Stimulated activated effector memory CD8-positive, alpha-beta T cell treated with anti-CD3 and anti-CD28 coated beads, Interleukin-12 subunit alpha, Interleukin-12 subunit beta, amount 100 ng/mL, for 72 hours (primary cell): ENCODE measurements at regions not wholly inside any gene's neighbourhood (a gene's known extent, or its start where the extent isn't known, plus 50 kb on each side); places are given as distances from the start of the nearest gene placed in this dataset.

ENCODE experiments used
- ATAC-seq: fragments of 150-1000 bp; cut with Tn5 transposase; 2 replicates; pipeline ENCODE4 v1.10.0; 2021
- DNase-seq, 2 donors: peaks; one replicate each; pipeline ENCODE4 v3.0.0; 2021 to 2022; ENCODE audit warnings: low spot score in 2 of 2
- H3K27ac Mint-ChIP-seq: one replicate; pipeline ENCODE4 v1.8.0; 2022; ENCODE audit warnings: mild to moderate bottlenecking, mixed read lengths
- H3K36me3 Mint-ChIP-seq: one replicate; pipeline ENCODE4 v1.8.0; 2022; ENCODE audit warnings: mild to moderate bottlenecking, mixed read lengths
- H3K4me1 Mint-ChIP-seq: one replicate; pipeline ENCODE4 v1.8.0; 2022; ENCODE audit warnings: mixed read lengths
- H3K4me3 Mint-ChIP-seq: one replicate; pipeline ENCODE4 v1.8.0; 2022; ENCODE audit warnings: mild to moderate bottlenecking, mixed read lengths
- H3K9me3 Mint-ChIP-seq: one replicate; pipeline ENCODE4 v1.8.0; 2022; ENCODE audit warnings: mixed read lengths

- H3K36me3 Mint-ChIP-seq, result no peaks in the 10 kb centered on the region
- peaks cover 1% of the 10 kb centered on the region for H3K9me3 Mint-ChIP-seq
- no peak for DNase-seq
- no peak for ATAC-seq
- H3K4me1 Mint-ChIP-seq, result no peaks in the 10 kb centered on the region
- H3K4me3 Mint-ChIP-seq, result no peak overlapping the region
- no peak overlapping the region for H3K27ac Mint-ChIP-seq
Observed at GRCh38 chr1:218547957-218548730, 203.0 kb downstream of the TGFB2 start.

GRCh38 chr1:218548764-218549163 lies 203.6 kb downstream of the TGFB2 start:
- Mint-ChIP-seq H3K27ac (no peak overlapping the region), H3K4me3 (no peak overlapping the region), H3K4me1 (no peaks in the 10 kb centered on the region), H3K9me3 (peaks cover 4% of the 10 kb centered on the region), H3K36me3 (no peaks in the 10 kb centered on the region)
- DNase-seq, result no peak
- ATAC-seq, result no peak

- ATAC-seq (no peak), DNase-seq (no peak)
- H3K4me3 Mint-ChIP-seq, result no peak overlapping the region
- peaks cover 10% of the 10 kb centered on the region for H3K9me3 Mint-ChIP-seq
- no peak overlapping the region for H3K27ac Mint-ChIP-seq
- no peaks in the 10 kb centered on the region for H3K4me1 Mint-ChIP-seq
- no peaks in the 10 kb centered on the region for H3K36me3 Mint-ChIP-seq
Observed at GRCh38 chr1:218553197-218553596, 208.1 kb downstream of the TGFB2 start.

GRCh38 chr1:218556016-218556415 lies 210.9 kb downstream of the TGFB2 start:
- H3K4me3 Mint-ChIP-seq, result no peak overlapping the region
- no peak for DNase-seq
- H3K27ac Mint-ChIP-seq, result no peak overlapping the region
- no peak for ATAC-seq
- no peaks in the 10 kb centered on the region for H3K36me3 Mint-ChIP-seq
- no peaks in the 10 kb centered on the region for H3K4me1 Mint-ChIP-seq
- peaks cover 10% of the 10 kb centered on the region for H3K9me3 Mint-ChIP-seq

- H3K36me3 Mint-ChIP-seq, result no peaks in the 10 kb centered on the region
Observed at GRCh38 chr1:218557731-218558130, 212.6 kb downstream of the TGFB2 start.

GRCh38 chr1:218558271-218558810 lies 213.2 kb downstream of the TGFB2 start:
- H3K4me3 Mint-ChIP-seq, result no peak overlapping the region
- no peak overlapping the region for H3K27ac Mint-ChIP-seq
- H3K36me3 Mint-ChIP-seq, result no peaks in the 10 kb centered on the region
- peaks cover 7% of the 10 kb centered on the region for H3K9me3 Mint-ChIP-seq
- no peak for ATAC-seq
- DNase-seq, result no peak
- H3K4me1 Mint-ChIP-seq, result no peaks in the 10 kb centered on the region

More at GRCh38 chr1:218557731-218558130, 212.6 kb downstream of the TGFB2 start:
- peaks cover 10% of the 10 kb centered on the region for H3K9me3 Mint-ChIP-seq
- ATAC-seq, result no peak
- no peak for DNase-seq
- no peak overlapping the region for H3K27ac Mint-ChIP-seq
- no peak overlapping the region for H3K4me3 Mint-ChIP-seq
- H3K4me1 Mint-ChIP-seq, result no peaks in the 10 kb centered on the region

- H3K4me1 Mint-ChIP-seq, result no peaks in the 10 kb centered on the region
Observed at GRCh38 chr1:218565377-218565776, 220.2 kb downstream of the TGFB2 start.

GRCh38 chr1:218568962-218569550 lies 223.9 kb downstream of the TGFB2 start:
- no peaks in the 10 kb centered on the region for H3K9me3 Mint-ChIP-seq
- DNase-seq (no peak), ATAC-seq (no peak)
- H3K27ac Mint-ChIP-seq, result no peak overlapping the region
- no peaks in the 10 kb centered on the region for H3K4me1 Mint-ChIP-seq
- no peaks in the 10 kb centered on the region for H3K36me3 Mint-ChIP-seq
- H3K4me3 Mint-ChIP-seq, result no peak overlapping the region

More at GRCh38 chr1:218565377-218565776, 220.2 kb downstream of the TGFB2 start:
- DNase-seq (no peak), ATAC-seq (no peak)
- H3K9me3 Mint-ChIP-seq, result no peaks in the 10 kb centered on the region
- no peaks in the 10 kb centered on the region for H3K36me3 Mint-ChIP-seq
- H3K4me3 Mint-ChIP-seq, result no peak overlapping the region
- no peak overlapping the region for H3K27ac Mint-ChIP-seq

GRCh38 chr1:218570456-218570855 lies 225.3 kb downstream of the TGFB2 start:
- DNase-seq, result no peak
- no peak overlapping the region for H3K4me3 Mint-ChIP-seq
- peaks cover 2% of the 10 kb centered on the region for H3K9me3 Mint-ChIP-seq
- no peaks in the 10 kb centered on the region for H3K36me3 Mint-ChIP-seq
- no peak for ATAC-seq
- no peak overlapping the region for H3K27ac Mint-ChIP-seq
- H3K4me1 Mint-ChIP-seq, result no peaks in the 10 kb centered on the region

GRCh38 chr1:218571491-218571890 lies 226.4 kb downstream of the TGFB2 start:
- Mint-ChIP-seq H3K36me3 (no peaks in the 10 kb centered on the region), H3K4me1 (no peaks in the 10 kb centered on the region), H3K9me3 (peaks cover 2% of the 10 kb centered on the region), H3K27ac (no peak overlapping the region), H3K4me3 (no peak overlapping the region)
- DNase-seq (no peak), ATAC-seq (no peak)

GRCh38 chr1:218572050-218572449 lies 226.9 kb downstream of the TGFB2 start:
- no peaks in the 10 kb centered on the region for H3K36me3 Mint-ChIP-seq
- no peak overlapping the region for H3K27ac Mint-ChIP-seq
- H3K4me1 Mint-ChIP-seq, result no peaks in the 10 kb centered on the region
- peaks cover 2% of the 10 kb centered on the region for H3K9me3 Mint-ChIP-seq
- ATAC-seq (no peak), DNase-seq (no peak)
- no peak overlapping the region for H3K4me3 Mint-ChIP-seq

GRCh38 chr1:218573925-218574324 lies 228.8 kb downstream of the TGFB2 start:
- H3K27ac Mint-ChIP-seq, result no peak overlapping the region
- peaks cover 2% of the 10 kb centered on the region for H3K9me3 Mint-ChIP-seq
- no peaks in the 10 kb centered on the region for H3K4me1 Mint-ChIP-seq
- no peak for DNase-seq
- no peak overlapping the region for H3K4me3 Mint-ChIP-seq
- ATAC-seq, result no peak
- no peaks in the 10 kb centered on the region for H3K36me3 Mint-ChIP-seq

GRCh38 chr1:218575079-218575478 lies 229.9 kb downstream of the TGFB2 start:
- H3K27ac Mint-ChIP-seq, result no peak overlapping the region
- peaks cover 2% of the 10 kb centered on the region for H3K9me3 Mint-ChIP-seq
- H3K4me3 Mint-ChIP-seq, result no peak overlapping the region
- H3K4me1 Mint-ChIP-seq, result no peaks in the 10 kb centered on the region
- DNase-seq, result no peak
- ATAC-seq, result no peak
- no peaks in the 10 kb centered on the region for H3K36me3 Mint-ChIP-seq

- no peak for ATAC-seq
Observed at GRCh38 chr1:218575856-218576255, 230.7 kb downstream of the TGFB2 start.

GRCh38 chr1:218582646-218583045 lies 237.5 kb downstream of the TGFB2 start:
- Mint-ChIP-seq H3K36me3 (no peaks in the 10 kb centered on the region), H3K9me3 (peaks cover 5% of the 10 kb centered on the region), H3K4me3 (no peak overlapping the region), H3K27ac (no peak overlapping the region), H3K4me1 (no peaks in the 10 kb centered on the region)
- no peak for DNase-seq
- ATAC-seq, result no peak

More at GRCh38 chr1:218575856-218576255, 230.7 kb downstream of the TGFB2 start:
- no peaks in the 10 kb centered on the region for H3K4me1 Mint-ChIP-seq
- H3K36me3 Mint-ChIP-seq, result no peaks in the 10 kb centered on the region
- H3K9me3 Mint-ChIP-seq, result peaks cover 2% of the 10 kb centered on the region
- no peak overlapping the region for H3K27ac Mint-ChIP-seq
- DNase-seq, result no peak
- no peak overlapping the region for H3K4me3 Mint-ChIP-seq
